SK-N-SH treated with all-trans-retinoic acid at 6 μM for 48 hours (cell line): ENCODE measurements at regions not wholly inside any gene's neighbourhood (a gene's known extent, or its start where the extent isn't known, plus 50 kb on each side); places are given as distances from the start of the nearest gene placed in this dataset.

Experiments used
- ATAC-seq: fragments of 200-7000 bp; cut with Tn5 transposase; 3 replicates; pipeline ENCODE4 v1.9.1; 2020; ENCODE audit warnings: mild to moderate bottlenecking, moderate library complexity
- ARNTL ChIP-seq: fragments of 450-650 bp; formaldehyde crosslinking; IDR thresholded peaks from 2 replicates; pipeline ENCODE4 v1.5.0; 2020; ENCODE audit warnings: low read depth, mild to moderate bottlenecking, moderate library complexity, borderline replicate concordance
- BACH2 ChIP-seq: fragments of 250-450 bp; sonication (Bioruptor Pico); IDR thresholded peaks from 2 replicates; pipeline ENCODE4 v1.9.0; 2021; ENCODE audit warnings: mild to moderate bottlenecking, borderline replicate concordance
- CSDC2 ChIP-seq: fragments of 250-450 bp; sonication (Bioruptor Pico); IDR thresholded peaks from 2 replicates; pipeline ENCODE4 v1.5.0; 2020; ENCODE audit warnings: mild to moderate bottlenecking, moderate library complexity
- ESRRG ChIP-seq: fragments of 250-450 bp; sonication (Bioruptor Pico); IDR thresholded peaks from 2 replicates; pipeline ENCODE4 v1.6.1; 2021; ENCODE audit warnings: mild to moderate bottlenecking
- GLIS3 ChIP-seq: fragments of 250-450 bp; sonication (Bioruptor Pico); IDR thresholded peaks from 2 replicates; pipeline ENCODE4 v1.5.0; 2020; ENCODE audit warnings: mild to moderate bottlenecking, moderate library complexity
- ISL1 ChIP-seq: fragments of 250-450 bp; sonication (Bioruptor Pico); IDR thresholded peaks from 2 replicates; pipeline ENCODE4 v2.1.2; 2022; ENCODE audit warnings: mild to moderate bottlenecking, moderate library complexity
- OSR1 ChIP-seq: fragments of 250-450 bp; sonication (Bioruptor Pico); IDR thresholded peaks from 2 replicates; pipeline ENCODE4 v1.8.0; 2022; ENCODE audit warnings: moderate library complexity, mild to moderate bottlenecking, inconsistent platforms
- PPARA ChIP-seq: fragments of 250-450 bp; sonication (Bioruptor Pico); IDR thresholded peaks from 2 replicates; pipeline ENCODE4 v1.5.0; 2020; ENCODE audit warnings: mild to moderate bottlenecking, borderline replicate concordance
- RARB ChIP-seq: fragments of 250-450 bp; sonication (Bioruptor Pico); IDR thresholded peaks from 2 replicates; pipeline ENCODE4 v1.8.0; 2021; ENCODE audit warnings: mild to moderate bottlenecking, moderate library complexity
- SNAI2 ChIP-seq: fragments of 250-450 bp; sonication (Bioruptor Pico); IDR thresholded peaks from 2 replicates; pipeline ENCODE4 v1.5.0; 2020; ENCODE audit warnings: mild to moderate bottlenecking, moderate library complexity
- TCF4 ChIP-seq: fragments of 250-450 bp; sonication (Bioruptor Pico); IDR thresholded peaks from 2 replicates; pipeline ENCODE4 v1.8.0; 2021; ENCODE audit warnings: mild to moderate bottlenecking, moderate library complexity, borderline replicate concordance
- TOX ChIP-seq: fragments of 250-450 bp; sonication (Bioruptor Pico); IDR thresholded peaks from 2 replicates; pipeline ENCODE4 v1.8.0; 2021; ENCODE audit warnings: mild to moderate bottlenecking, moderate library complexity, borderline replicate concordance
- ZC3H10 ChIP-seq: fragments of 250-450 bp; sonication (Bioruptor Pico); IDR thresholded peaks from 2 replicates; pipeline ENCODE4 v1.5.1; 2021; ENCODE audit warnings: mild to moderate bottlenecking, moderate library complexity
- ZFP3 ChIP-seq: fragments of 250-450 bp; sonication (Bioruptor Pico); IDR thresholded peaks from 2 replicates; pipeline ENCODE4 v1.5.0; 2020; ENCODE audit warnings: mild to moderate bottlenecking, moderate library complexity
- ZFP30 ChIP-seq: fragments of 450-650 bp; formaldehyde crosslinking; IDR thresholded peaks from 2 replicates; pipeline ENCODE4 v1.5.0; 2022; ENCODE audit warnings: mild to moderate bottlenecking, moderate library complexity
- ZNF565 ChIP-seq: fragments of 450-650 bp; formaldehyde crosslinking; conservative IDR thresholded peaks from 2 replicates; pipeline ENCODE4 v1.5.0; 2020; ENCODE audit warnings: low read depth, mild to moderate bottlenecking, moderate library complexity
- ZNF70 ChIP-seq: fragments of 450-650 bp; formaldehyde crosslinking; IDR thresholded peaks from 2 replicates; pipeline ENCODE4 v1.5.0; 2020; ENCODE audit warnings: mild to moderate bottlenecking, moderate library complexity
- ZNF8 ChIP-seq: fragments of 450-650 bp; formaldehyde crosslinking; IDR thresholded peaks from 2 replicates; pipeline ENCODE4 v1.5.0; 2020; ENCODE audit warnings: mild to moderate bottlenecking, moderate library complexity
- TF ChIP-seq, protein P1 (sequence below): fragments of 250-450 bp; sonication (Bioruptor Pico); IDR thresholded peaks from 2 replicates; pipeline ENCODE4 v1.5.0; 2020; ENCODE audit warnings: mild to moderate bottlenecking, moderate library complexity
- TF ChIP-seq, protein P2 (sequence below): fragments of 250-450 bp; sonication (Bioruptor Pico); IDR thresholded peaks from 2 replicates; pipeline ENCODE4 v1.5.1; 2020; ENCODE audit warnings: low read depth, mild to moderate bottlenecking, moderate library complexity
- TF ChIP-seq, protein P3 (sequence below): fragments of 250-450 bp; sonication (Bioruptor Pico); IDR thresholded peaks from 2 replicates; pipeline ENCODE4 v1.8.0; 2021; ENCODE audit warnings: low read depth, mild to moderate bottlenecking, moderate library complexity, borderline replicate concordance

DNA sequence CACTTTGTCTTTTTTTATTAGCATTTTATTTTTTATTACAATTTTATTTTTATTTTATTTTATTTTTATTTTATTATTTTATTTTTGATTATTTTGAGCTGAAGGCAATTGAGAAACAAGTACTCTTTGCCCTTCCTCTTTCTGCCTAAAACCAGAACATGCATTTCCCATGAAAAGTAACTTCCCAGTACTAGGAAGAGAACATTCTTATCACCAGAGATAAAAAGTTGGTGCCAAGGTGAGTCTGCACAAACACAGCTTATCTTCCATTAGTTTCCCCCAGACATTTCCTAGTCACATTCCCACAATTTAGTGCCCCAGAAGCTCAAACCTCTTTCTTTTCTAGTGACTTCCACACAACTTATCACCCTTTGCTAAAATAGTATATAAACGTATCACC lies 84.8 kb downstream of the CD24 start (continued):
- no peak for TF ChIP-seq ISL1 (CRISPR knock-in tag)
- TF ChIP-seq ZFP30 (CRISPR knock-in tag), result no peak
- TF ChIP-seq PPARA (CRISPR knock-in tag), result no peak
- no peak for TF ChIP-seq TCF4 (CRISPR knock-in tag)
- TF ChIP-seq ZFP3 (CRISPR knock-in tag), result no peak
- TF ChIP-seq, protein P1, sequence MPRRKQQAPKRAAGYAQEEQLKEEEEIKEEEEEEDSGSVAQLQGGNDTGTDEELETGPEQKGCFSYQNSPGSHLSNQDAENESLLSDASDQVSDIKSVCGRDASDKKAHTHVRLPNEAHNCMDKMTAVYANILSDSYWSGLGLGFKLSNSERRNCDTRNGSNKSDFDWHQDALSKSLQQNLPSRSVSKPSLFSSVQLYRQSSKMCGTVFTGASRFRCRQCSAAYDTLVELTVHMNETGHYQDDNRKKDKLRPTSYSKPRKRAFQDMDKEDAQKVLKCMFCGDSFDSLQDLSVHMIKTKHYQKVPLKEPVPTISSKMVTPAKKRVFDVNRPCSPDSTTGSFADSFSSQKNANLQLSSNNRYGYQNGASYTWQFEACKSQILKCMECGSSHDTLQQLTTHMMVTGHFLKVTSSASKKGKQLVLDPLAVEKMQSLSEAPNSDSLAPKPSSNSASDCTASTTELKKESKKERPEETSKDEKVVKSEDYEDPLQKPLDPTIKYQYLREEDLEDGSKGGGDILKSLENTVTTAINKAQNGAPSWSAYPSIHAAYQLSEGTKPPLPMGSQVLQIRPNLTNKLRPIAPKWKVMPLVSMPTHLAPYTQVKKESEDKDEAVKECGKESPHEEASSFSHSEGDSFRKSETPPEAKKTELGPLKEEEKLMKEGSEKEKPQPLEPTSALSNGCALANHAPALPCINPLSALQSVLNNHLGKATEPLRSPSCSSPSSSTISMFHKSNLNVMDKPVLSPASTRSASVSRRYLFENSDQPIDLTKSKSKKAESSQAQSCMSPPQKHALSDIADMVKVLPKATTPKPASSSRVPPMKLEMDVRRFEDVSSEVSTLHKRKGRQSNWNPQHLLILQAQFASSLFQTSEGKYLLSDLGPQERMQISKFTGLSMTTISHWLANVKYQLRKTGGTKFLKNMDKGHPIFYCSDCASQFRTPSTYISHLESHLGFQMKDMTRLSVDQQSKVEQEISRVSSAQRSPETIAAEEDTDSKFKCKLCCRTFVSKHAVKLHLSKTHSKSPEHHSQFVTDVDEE (CRISPR knock-in tag), result no peak
- TF ChIP-seq, protein P2, sequence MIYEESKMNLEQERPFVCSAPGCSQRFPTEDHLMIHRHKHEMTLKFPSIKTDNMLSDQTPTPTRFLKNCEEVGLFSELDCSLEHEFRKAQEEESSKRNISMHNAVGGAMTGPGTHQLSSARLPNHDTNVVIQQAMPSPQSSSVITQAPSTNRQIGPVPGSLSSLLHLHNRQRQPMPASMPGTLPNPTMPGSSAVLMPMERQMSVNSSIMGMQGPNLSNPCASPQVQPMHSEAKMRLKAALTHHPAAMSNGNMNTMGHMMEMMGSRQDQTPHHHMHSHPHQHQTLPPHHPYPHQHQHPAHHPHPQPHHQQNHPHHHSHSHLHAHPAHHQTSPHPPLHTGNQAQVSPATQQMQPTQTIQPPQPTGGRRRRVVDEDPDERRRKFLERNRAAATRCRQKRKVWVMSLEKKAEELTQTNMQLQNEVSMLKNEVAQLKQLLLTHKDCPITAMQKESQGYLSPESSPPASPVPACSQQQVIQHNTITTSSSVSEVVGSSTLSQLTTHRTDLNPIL, result no peak

DNA sequence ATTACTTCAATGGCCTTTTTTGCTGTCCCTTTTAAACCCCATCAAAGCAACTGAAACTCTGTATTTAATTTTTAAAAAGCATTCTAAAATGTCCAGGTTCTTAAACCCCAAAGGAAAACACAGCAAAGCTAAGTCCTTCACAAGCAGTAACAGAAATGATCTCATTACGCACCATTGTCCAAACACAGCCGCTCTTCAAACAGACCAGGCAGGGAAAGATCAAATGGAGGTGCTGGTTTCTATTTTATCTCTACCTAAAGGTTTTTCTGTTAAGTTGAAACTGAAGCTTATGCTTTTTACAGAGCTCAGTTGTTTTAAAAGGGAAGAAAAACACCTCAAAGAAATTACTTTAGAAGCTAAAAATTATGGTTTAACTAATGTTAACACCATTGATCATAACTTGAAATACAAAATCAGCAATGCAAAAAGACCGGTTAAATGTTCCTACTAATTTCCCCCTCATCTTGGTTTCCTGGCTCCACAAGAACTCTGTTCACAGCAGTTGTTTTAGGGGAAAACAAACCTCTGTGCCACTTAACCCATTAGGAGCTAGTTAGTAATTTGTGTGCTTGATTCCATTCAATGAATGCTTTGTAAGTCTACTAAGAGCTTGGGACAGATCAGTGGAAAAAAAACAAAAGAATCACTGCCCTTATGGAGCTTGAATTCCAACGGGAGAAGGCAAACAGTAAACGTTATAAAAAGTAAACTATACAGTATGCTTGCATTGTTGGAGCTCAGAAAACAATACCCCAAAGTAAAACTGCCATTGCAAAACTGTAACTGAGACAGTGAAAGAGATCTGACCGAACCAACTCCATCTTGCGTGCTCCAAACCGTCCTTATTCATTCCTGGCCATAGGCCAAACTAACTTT lies 87.4 kb downstream of the CD24 start:
- no peak for ATAC-seq
- TF ChIP-seq, protein P2, result no peak

DNA sequence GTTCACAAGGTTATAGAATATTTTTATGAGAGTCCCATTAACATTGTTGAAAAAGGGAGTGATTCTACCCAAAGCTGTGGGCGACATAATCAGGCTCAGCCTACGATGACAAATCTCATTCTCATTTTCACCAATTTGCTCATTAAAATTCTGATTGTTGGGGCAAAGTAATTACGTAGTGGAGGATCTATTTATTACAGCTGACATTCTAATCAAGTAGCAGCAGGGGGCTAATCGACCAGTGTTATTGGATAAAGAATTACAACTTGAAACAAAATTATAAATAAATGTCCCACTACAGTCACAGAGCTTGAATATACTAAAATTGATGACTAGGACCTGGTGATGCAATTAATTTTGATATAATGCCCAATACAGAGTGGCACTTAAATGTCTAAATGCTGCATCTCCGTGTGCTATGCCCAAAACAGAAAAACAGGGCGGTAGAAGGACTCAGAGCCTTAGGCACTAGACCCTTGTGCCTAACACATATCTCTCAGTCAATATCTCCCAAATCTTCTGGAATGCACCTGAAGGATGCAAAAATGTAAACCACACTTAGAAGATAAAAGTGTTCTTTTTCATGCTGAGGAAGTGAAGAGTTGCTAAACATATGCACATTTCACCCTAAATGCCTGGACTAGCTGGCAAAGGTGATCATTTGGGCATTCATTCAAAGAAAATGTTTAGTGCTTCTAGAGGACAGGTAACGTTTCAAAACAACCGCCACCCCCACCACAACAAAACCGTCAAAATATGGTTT lies 88.3 kb downstream of the CD24 start:
- TF ChIP-seq ISL1 (CRISPR knock-in tag) (no peak), TOX (CRISPR knock-in tag) (no peak), ZFP3 (CRISPR knock-in tag) (no peak), ZNF70 (CRISPR knock-in tag) (no peak), ZNF565 (no peak), OSR1 (CRISPR knock-in tag) (no peak), ARNTL (CRISPR knock-in tag) (no peak), GLIS3 (CRISPR knock-in tag) (no peak), ZNF8 (no peak), BACH2 (CRISPR knock-in tag) (no peak), PPARA (CRISPR knock-in tag) (no peak), CSDC2 (CRISPR knock-in tag) (no peak), SNAI2 (no peak), ZC3H10 (no peak), ESRRG (CRISPR knock-in tag) (no peak), RARB (CRISPR knock-in tag) (no peak), ZFP30 (CRISPR knock-in tag) (no peak)
- TF ChIP-seq, protein P1 (CRISPR knock-in tag), result no peak
- TF ChIP-seq, protein P2, result no peak
- TF ChIP-seq, protein P3, sequence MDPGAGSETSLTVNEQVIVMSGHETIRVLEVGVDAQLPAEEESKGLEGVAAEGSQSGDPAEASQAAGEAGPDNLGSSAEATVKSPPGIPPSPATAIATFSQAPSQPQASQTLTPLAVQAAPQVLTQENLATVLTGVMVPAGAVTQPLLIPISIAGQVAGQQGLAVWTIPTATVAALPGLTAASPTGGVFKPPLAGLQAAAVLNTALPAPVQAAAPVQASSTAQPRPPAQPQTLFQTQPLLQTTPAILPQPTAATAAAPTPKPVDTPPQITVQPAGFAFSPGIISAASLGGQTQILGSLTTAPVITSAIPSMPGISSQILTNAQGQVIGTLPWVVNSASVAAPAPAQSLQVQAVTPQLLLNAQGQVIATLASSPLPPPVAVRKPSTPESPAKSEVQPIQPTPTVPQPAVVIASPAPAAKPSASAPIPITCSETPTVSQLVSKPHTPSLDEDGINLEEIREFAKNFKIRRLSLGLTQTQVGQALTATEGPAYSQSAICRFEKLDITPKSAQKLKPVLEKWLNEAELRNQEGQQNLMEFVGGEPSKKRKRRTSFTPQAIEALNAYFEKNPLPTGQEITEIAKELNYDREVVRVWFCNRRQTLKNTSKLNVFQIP (CRISPR knock-in tag), result no peak
- no peak for ATAC-seq
